NCI-H2171 (cell line): ENCODE measurements at regions not wholly inside any gene's neighbourhood (a gene's known extent, or its start where the extent isn't known, plus 50 kb on each side); places are given as distances from the start of the nearest gene placed in this dataset.

Experiments used
- DNase-seq: peaks from one replicate; lab custom pipeline; 2025; lab: John Stamatoyannopoulos, UW

- peak; percentile 20 for DNase-seq
These were observed 165.3 kb upstream of the FBXL7 start for GRCh38 chr5:15334551-15335266.

- DNase-seq, result no peak
These were observed 166.9 kb upstream of the FBXL7 start for GRCh38 chr5:15333091-15333490.

- DNase-seq, result no peak
These were observed 173.0 kb upstream of the FBXL7 start for GRCh38 chr5:15326932-15327331.

- no peak for DNase-seq
These were observed 173.5 kb upstream of the FBXL7 start for GRCh38 chr5:15326471-15326870.

- no peak for DNase-seq
These were observed 177.6 kb upstream of the FBXL7 start for GRCh38 chr5:15322421-15322820.

- DNase-seq, result no peak
These were observed 178.2 kb upstream of the FBXL7 start for GRCh38 chr5:15321776-15322175.

- DNase-seq, result peak; percentile 88
These were observed 179.1 kb upstream of the FBXL7 start for GRCh38 chr5:15320871-15321270.

- DNase-seq, result no peak
These were observed 194.8 kb upstream of the FBXL7 start for GRCh38 chr5:15304914-15305834.

- no peak for DNase-seq
These were observed 195.8 kb upstream of the FBXL7 start for GRCh38 chr5:15304066-15304731.

- DNase-seq, result no peak
These were observed 199.8 kb upstream of the FBXL7 start for GRCh38 chr5:15300141-15300540.

GRCh38 chr5:15290953-15291352 lies 209.0 kb upstream of the FBXL7 start:
- DNase-seq, result no peak

- no peak for DNase-seq
These were observed 213.3 kb upstream of the FBXL7 start for GRCh38 chr5:15286650-15287049.

- DNase-seq, result no peak
These were observed 213.9 kb upstream of the FBXL7 start for GRCh38 chr5:15285901-15286583.

GRCh38 chr5:15284706-15285105 lies 215.3 kb upstream of the FBXL7 start:
- DNase-seq, result no peak

GRCh38 chr5:15283076-15283475 lies 216.9 kb upstream of the FBXL7 start:
- no peak for DNase-seq

GRCh38 chr5:15282611-15283010 lies 217.4 kb upstream of the FBXL7 start:
- no peak for DNase-seq

GRCh38 chr5:15271596-15271995 lies 228.4 kb upstream of the FBXL7 start:
- DNase-seq, result peak; percentile 93

- DNase-seq, result no peak
These were observed 232.0 kb upstream of the FBXL7 start for GRCh38 chr5:15267966-15268365.

GRCh38 chr5:15266841-15267240 lies 233.1 kb upstream of the FBXL7 start:
- DNase-seq, result no peak

- DNase-seq, result no peak
These were observed 233.8 kb upstream of the FBXL7 start for GRCh38 chr5:15266229-15266628.

GRCh38 chr5:15263942-15264341 lies 236.0 kb upstream of the FBXL7 start:
- no peak for DNase-seq

- DNase-seq, result no peak
These were observed 236.6 kb upstream of the FBXL7 start for GRCh38 chr5:15263406-15263805.
